ENCODE measurements at regions not wholly inside any gene's neighbourhood (a gene's known extent, or its start where the extent isn't known, plus 50 kb on each side); places are given as distances from the start of the nearest gene placed in this dataset.

- peak in 1 of 6 experiments; percentile 32 for TF ChIP-seq CTCF (IDR thresholded peaks at IDR 0.05)
- no peak for TF ChIP-seq POLR2A (IDR thresholded peaks at IDR 0.05)
Measured at GRCh38 chr11:81165164-81165563, 1568.5 kb downstream of the FAM181B start.

All from Peyer's patch (tissue), 4 donors.